GM23338 (cell line): ENCODE measurements at regions not wholly inside any gene's neighbourhood (a gene's known extent, or its start where the extent isn't known, plus 50 kb on each side); places are given as distances from the start of the nearest gene placed in this dataset.

Experiments
- ATAC-seq: fragments of 200-7000 bp; cut with Tn5 transposase; 3 replicates; pipeline ENCODE4 v1.9.1; 2020
- DNase-seq: peaks from one replicate; pipeline ENCODE4 v3.0.0-alpha.2; 2015; ENCODE audit warnings: low spot score
- H2AFZ ChIP-seq: fragments of 200-600 bp; sonication (generic); 2 replicates; pipeline ENCODE4 v1.8.0; 2016; ENCODE audit warnings: antibody characterized with exemption, mild to moderate bottlenecking, moderate library complexity
- H3F3A ChIP-seq: fragments of 200-600 bp; sonication (generic); replicated peaks from 2 replicates; pipeline ENCODE4 v1.8.0; 2017; ENCODE audit warnings: antibody characterized with exemption, mixed run types, low read depth
- H3K27ac ChIP-seq: fragments of 200-600 bp; sonication (generic); 2 replicates; pipeline ENCODE4 v1.6.1; 2016; ENCODE audit warnings: low read depth
- H3K27me3 ChIP-seq: fragments of 200-600 bp; sonication (generic); 2 replicates; pipeline ENCODE4 v1.8.0; 2016; ENCODE audit warnings: mild to moderate bottlenecking, mixed run types, moderate library complexity; ENCODE audit not compliant: insufficient read depth
- H3K36me3 ChIP-seq: fragments of 200-600 bp; sonication (generic); 2 replicates; pipeline ENCODE4 v1.8.0; 2016; ENCODE audit warnings: mild to moderate bottlenecking; ENCODE audit not compliant: insufficient read depth
- H3K4me1 ChIP-seq: fragments of 200-600 bp; sonication (generic); 2 replicates; pipeline ENCODE4 v1.8.0; 2016; ENCODE audit warnings: mild to moderate bottlenecking, moderate library complexity; ENCODE audit not compliant: insufficient read depth
- H3K4me2 ChIP-seq: fragments of 200-600 bp; sonication (generic); 2 replicates; pipeline ENCODE4 v1.7.1; 2017; ENCODE audit warnings: mixed run types
- H3K4me3 ChIP-seq: fragments of 200-600 bp; sonication (generic); 2 replicates; pipeline ENCODE4 v1.6.1; 2016; ENCODE audit warnings: mixed run types
- H3K79me2 ChIP-seq: fragments of 200-600 bp; sonication (generic); replicated peaks from 2 replicates; pipeline ENCODE4 v1.8.0; 2017; ENCODE audit warnings: mild to moderate bottlenecking; ENCODE audit not compliant: insufficient read depth
- H3K9me2 ChIP-seq: fragments of 200-600 bp; sonication (generic); 2 replicates; pipeline ENCODE4 v1.8.0; 2017; ENCODE audit not compliant: insufficient read depth
- H4K20me1 ChIP-seq: fragments of 200-600 bp; sonication (generic); replicated peaks from 2 replicates; pipeline ENCODE4 v1.8.0; 2017; ENCODE audit warnings: mild to moderate bottlenecking; ENCODE audit not compliant: insufficient read depth
- H3K27ac Mint-ChIP-seq: 2 replicates; pipeline ENCODE4 v1.8.0; 2020; ENCODE audit warnings: inconsistent platforms, mild to moderate bottlenecking, moderate library complexity, mixed read lengths
- H3K27me3 Mint-ChIP-seq: 3 replicates; pipeline ENCODE4 v1.8.0; 2022; ENCODE audit warnings: low read depth, mild to moderate bottlenecking, moderate library complexity, mixed read lengths, inconsistent platforms; ENCODE audit not compliant: insufficient read depth, poor library complexity
- H3K36me3 Mint-ChIP-seq: 3 replicates; pipeline ENCODE4 v1.8.0; 2021; ENCODE audit warnings: low read depth, mild to moderate bottlenecking, inconsistent platforms, moderate library complexity, mixed read lengths
- H3K4me1 Mint-ChIP-seq: 3 replicates; pipeline ENCODE4 v1.8.0; 2020; ENCODE audit warnings: mild to moderate bottlenecking, inconsistent platforms, mixed read lengths
- H3K4me3 Mint-ChIP-seq: 3 replicates; pipeline ENCODE4 v1.8.0; 2021; ENCODE audit warnings: moderate library complexity, mild to moderate bottlenecking, inconsistent platforms, mixed read lengths
- H3K9me3 Mint-ChIP-seq: 3 replicates; pipeline ENCODE4 v1.8.0; 2020; ENCODE audit warnings: moderate library complexity, mild to moderate bottlenecking, inconsistent platforms, mixed read lengths
- CREB1 ChIP-seq: fragments of 250-450 bp; sonication (Bioruptor Pico); IDR thresholded peaks from 2 replicates; pipeline ENCODE4 v1.5.0; 2020; ENCODE audit warnings: low read depth, mild to moderate bottlenecking, moderate library complexity
- CTCF ChIP-seq, 2 experiments: fragments of 200-600 bp in 1 of 2; sonication (generic) in 1 of 2; conservative IDR thresholded peaks; 2 replicates each; pipeline versions ENCODE4 v1.5.1 to v1.6.1; 2016 to 2017; ENCODE audit warnings: antibody characterized with exemption in 2 of 2, low read depth in 2 of 2, mild to moderate bottlenecking in 2 of 2, moderate library complexity in 1 of 2
- EZH2 ChIP-seq: fragments of 200-600 bp; sonication (generic); IDR thresholded peaks from one replicate; pipeline ENCODE4 v1.8.0; 2017; ENCODE audit warnings: antibody characterized with exemption, mild to moderate bottlenecking, low read depth; ENCODE audit not compliant: unreplicated experiment
- EZH2phosphoT487 ChIP-seq: fragments of 200-600 bp; sonication (generic); IDR thresholded peaks from one replicate; pipeline ENCODE4 v1.8.1; 2018; ENCODE audit warnings: antibody characterized with exemption; ENCODE audit not compliant: unreplicated experiment
- JUNB ChIP-seq: IDR thresholded peaks from one replicate; pipeline ENCODE4 v1.6.1; 2016; ENCODE audit warnings: antibody characterized with exemption; ENCODE audit not compliant: unreplicated experiment
- NANOG ChIP-seq: IDR thresholded peaks from 2 replicates; pipeline ENCODE4 v1.6.1; 2016; ENCODE audit warnings: antibody characterized with exemption, borderline replicate concordance
- POLR2AphosphoS5 ChIP-seq: IDR thresholded peaks from 2 replicates; pipeline ENCODE4 v1.6.1; 2016; ENCODE audit warnings: antibody characterized with exemption, low read depth
- STAT1 ChIP-seq: IDR thresholded peaks from one replicate; pipeline ENCODE4 v1.6.1; 2016; ENCODE audit warnings: antibody characterized with exemption; ENCODE audit not compliant: unreplicated experiment
- ZNF114 ChIP-seq: fragments of 250-450 bp; sonication (Bioruptor Pico); IDR thresholded peaks from 2 replicates; pipeline ENCODE4 v1.5.0; 2020; ENCODE audit warnings: mild to moderate bottlenecking, moderate library complexity
- TF ChIP-seq, protein P1 (sequence below): IDR thresholded peaks from one replicate; pipeline ENCODE4 v1.6.1; 2018; ENCODE audit warnings: antibody characterized with exemption; ENCODE audit not compliant: unreplicated experiment

GRCh38 chr10:6333086-6333485 is 130.4 kb downstream of the PFKFB3 start:
- ATAC-seq (no peak), DNase-seq (no peak)
- H3K4me3 ChIP-seq = no peak overlapping the region
- H3K4me1 ChIP-seq = no peaks in the 10 kb centered on the region
- no peak overlapping the region for H2AFZ ChIP-seq
- no peak overlapping the region for H3K27ac ChIP-seq
- H3K27me3 Mint-ChIP-seq = peaks cover 2% of the 10 kb centered on the region
- H3K4me1 Mint-ChIP-seq = no peaks in the 10 kb centered on the region
- TF ChIP-seq, protein P1, sequence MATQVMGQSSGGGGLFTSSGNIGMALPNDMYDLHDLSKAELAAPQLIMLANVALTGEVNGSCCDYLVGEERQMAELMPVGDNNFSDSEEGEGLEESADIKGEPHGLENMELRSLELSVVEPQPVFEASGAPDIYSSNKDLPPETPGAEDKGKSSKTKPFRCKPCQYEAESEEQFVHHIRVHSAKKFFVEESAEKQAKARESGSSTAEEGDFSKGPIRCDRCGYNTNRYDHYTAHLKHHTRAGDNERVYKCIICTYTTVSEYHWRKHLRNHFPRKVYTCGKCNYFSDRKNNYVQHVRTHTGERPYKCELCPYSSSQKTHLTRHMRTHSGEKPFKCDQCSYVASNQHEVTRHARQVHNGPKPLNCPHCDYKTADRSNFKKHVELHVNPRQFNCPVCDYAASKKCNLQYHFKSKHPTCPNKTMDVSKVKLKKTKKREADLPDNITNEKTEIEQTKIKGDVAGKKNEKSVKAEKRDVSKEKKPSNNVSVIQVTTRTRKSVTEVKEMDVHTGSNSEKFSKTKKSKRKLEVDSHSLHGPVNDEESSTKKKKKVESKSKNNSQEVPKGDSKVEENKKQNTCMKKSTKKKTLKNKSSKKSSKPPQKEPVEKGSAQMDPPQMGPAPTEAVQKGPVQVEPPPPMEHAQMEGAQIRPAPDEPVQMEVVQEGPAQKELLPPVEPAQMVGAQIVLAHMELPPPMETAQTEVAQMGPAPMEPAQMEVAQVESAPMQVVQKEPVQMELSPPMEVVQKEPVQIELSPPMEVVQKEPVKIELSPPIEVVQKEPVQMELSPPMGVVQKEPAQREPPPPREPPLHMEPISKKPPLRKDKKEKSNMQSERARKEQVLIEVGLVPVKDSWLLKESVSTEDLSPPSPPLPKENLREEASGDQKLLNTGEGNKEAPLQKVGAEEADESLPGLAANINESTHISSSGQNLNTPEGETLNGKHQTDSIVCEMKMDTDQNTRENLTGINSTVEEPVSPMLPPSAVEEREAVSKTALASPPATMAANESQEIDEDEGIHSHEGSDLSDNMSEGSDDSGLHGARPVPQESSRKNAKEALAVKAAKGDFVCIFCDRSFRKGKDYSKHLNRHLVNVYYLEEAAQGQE = no peak
- TF ChIP-seq JUNB (no peak), CREB1 (no peak), NANOG (no peak), CTCF (conservative IDR thresholded peaks at IDR 0.05; ENCODE audit: low read depth in 2 of 2) (no peak), ZNF114 (no peak), EZH2 (no peak)
- H3K9me3 Mint-ChIP-seq = peaks cover 22% of the 10 kb centered on the region
- no peak overlapping the region for H3K4me3 Mint-ChIP-seq
- H3K9me2 ChIP-seq = no peaks in the 10 kb centered on the region
- H3K27ac Mint-ChIP-seq = no peak overlapping the region
- H4K20me1 ChIP-seq = no peaks in the 10 kb centered on the region
- H3K27me3 ChIP-seq = no peaks in the 10 kb centered on the region
- no peaks in the 10 kb centered on the region for H3F3A ChIP-seq
- peaks cover 15% of the 10 kb centered on the region for H3K36me3 Mint-ChIP-seq
- no peaks in the 10 kb centered on the region for H3K36me3 ChIP-seq
- no peaks in the 10 kb centered on the region for H3K79me2 ChIP-seq
- H3K4me2 ChIP-seq = no peak overlapping the region

DNA sequence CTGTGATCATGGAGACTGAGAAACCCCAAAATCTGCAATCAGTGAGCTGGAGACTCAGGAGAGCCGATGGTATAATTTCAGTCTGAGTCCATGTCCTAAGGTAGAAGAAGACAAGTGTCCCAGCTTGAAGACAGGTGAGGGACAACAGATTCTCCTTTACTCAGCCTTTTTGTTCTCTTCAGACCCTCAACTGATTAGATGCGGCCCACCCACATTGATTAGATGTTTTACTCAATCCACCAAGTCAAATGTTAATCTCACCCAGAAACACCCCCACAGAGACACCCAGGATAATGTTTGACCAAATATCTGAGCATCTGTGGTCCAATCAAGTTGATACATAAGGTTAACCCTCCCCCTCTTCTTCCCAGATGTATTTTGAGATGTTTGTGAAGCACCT is 131.2 kb downstream of the PFKFB3 start:
- no peaks in the 10 kb centered on the region for H3K36me3 ChIP-seq
- H3K27ac ChIP-seq = no peak overlapping the region
- Mint-ChIP-seq H3K27me3 (no peaks in the 10 kb centered on the region), H3K27ac (no peak overlapping the region), H3K4me3 (no peak overlapping the region), H3K36me3 (peaks cover 15% of the 10 kb centered on the region), H3K4me1 (no peaks in the 10 kb centered on the region), H3K9me3 (peaks cover 22% of the 10 kb centered on the region)
- no peaks in the 10 kb centered on the region for H3K4me1 ChIP-seq
- H3K9me2 ChIP-seq = no peaks in the 10 kb centered on the region
- DNase-seq = no peak
- ATAC-seq = no peak
- H4K20me1 ChIP-seq = no peaks in the 10 kb centered on the region
- H3K27me3 ChIP-seq = no peaks in the 10 kb centered on the region
- no peak overlapping the region for H2AFZ ChIP-seq
- H3F3A ChIP-seq = no peaks in the 10 kb centered on the region
- no peak overlapping the region for H3K4me2 ChIP-seq
- no peaks in the 10 kb centered on the region for H3K79me2 ChIP-seq
- H3K4me3 ChIP-seq = no peak overlapping the region
- TF ChIP-seq STAT1 = no peak
- no peak for TF ChIP-seq EZH2phosphoT487
- TF ChIP-seq CTCF (conservative IDR thresholded peaks at IDR 0.05; ENCODE audit: low read depth in 2 of 2) = no peak
- no peak for TF ChIP-seq ZNF114
- no peak for TF ChIP-seq CREB1
- TF ChIP-seq EZH2 = no peak
- TF ChIP-seq JUNB = no peak
- TF ChIP-seq POLR2AphosphoS5 = no peak
